Astrocyte of the spinal cord (primary cell): ENCODE measurements at regions not wholly inside any gene's neighbourhood (a gene's known extent, or its start where the extent isn't known, plus 50 kb on each side); places are given as distances from the start of the nearest gene placed in this dataset.
A peak's percentile ranks its signal among the peaks of the same experiment; 100 is the strongest.

Experiments used
- DNase-seq: peaks from one replicate; pipeline ENCODE4 v3.0.0; 2011; ENCODE audit warnings: low read depth, low spot score
- H3K4me3 ChIP-seq: 2 replicates; pipeline ENCODE4 v1.5.1; 2011; ENCODE audit warnings: low read depth, mild to moderate bottlenecking, low read length, moderate library complexity
- CTCF ChIP-seq: IDR thresholded peaks from 2 replicates; pipeline ENCODE4 v1.5.1; 2012; ENCODE audit warnings: low read depth, mild to moderate bottlenecking, low read length, inconsistent platforms
- in situ Hi-C: cut with HindIII; loops from 2 replicates; pipeline ENCODE4 v1.10.0; 2017; ENCODE audit warnings: low sequenced_read_pairs

GRCh38 chr2:74042606-74043005 lies 57.9 kb downstream of the TET3 start:
- TF ChIP-seq CTCF: no peak
- in situ Hi-C loops: no loop called here
- DNase-seq: no peak
- no peak overlapping the region for H3K4me3 ChIP-seq

- no peak for DNase-seq
- H3K4me3 ChIP-seq: no peak overlapping the region
- TF ChIP-seq CTCF: no peak
- in situ Hi-C loops: no loop called here
Observed at GRCh38 chr2:74043345-74044329, 58.9 kb downstream of the TET3 start.

- DNase-seq: no peak
- H3K4me3 ChIP-seq: no peak overlapping the region
- no peak for TF ChIP-seq CTCF
- in situ Hi-C loops: no loop called here
Observed at GRCh38 chr2:74044999-74045398, 60.3 kb downstream of the TET3 start.

GRCh38 chr2:74045454-74045853 lies 60.7 kb downstream of the TET3 start:
- H3K4me3 ChIP-seq: no peak overlapping the region
- TF ChIP-seq CTCF: no peak
- DNase-seq: peak; percentile 45
- in situ Hi-C loops: no loop called here

GRCh38 chr2:74046441-74046840 lies 61.7 kb downstream of the TET3 start:
- TF ChIP-seq CTCF: no peak
- in situ Hi-C loops: no loop called here
- DNase-seq: no peak
- no peak overlapping the region for H3K4me3 ChIP-seq

- TF ChIP-seq CTCF: no peak
- no peak for DNase-seq
Observed at GRCh38 chr2:74047152-74047551, 62.4 kb downstream of the TET3 start.

More at GRCh38 chr2:74047152-74047551, 62.4 kb downstream of the TET3 start:
- in situ Hi-C loops: no loop called here
- H3K4me3 ChIP-seq: no peak overlapping the region
